Mesenchymal stem cell (in vitro differentiated cells and primary cell): ENCODE measurements at regions not wholly inside any gene's neighbourhood (a gene's known extent, or its start where the extent isn't known, plus 50 kb on each side); places are given as distances from the start of the nearest gene placed in this dataset.

ENCODE experiments used
- DNase-seq: peaks from one replicate; pipeline ENCODE4 v3.0.0-alpha.2; 2013
- H2AFZ ChIP-seq: one replicate; pipeline ENCODE4 v1.6.1; 2013; ENCODE audit warnings: low read depth, mild to moderate bottlenecking, control low read depth, inconsistent platforms, low read length, moderate library complexity
- H2AK5ac ChIP-seq: 2 replicates; pipeline ENCODE4 v1.6.1; 2013; ENCODE audit warnings: low read length, moderate library complexity, mild to moderate bottlenecking, inconsistent platforms; ENCODE audit not compliant: severe bottlenecking
- H2BK120ac ChIP-seq: one replicate; pipeline ENCODE4 v1.6.1; 2013; ENCODE audit warnings: low read depth, mild to moderate bottlenecking, inconsistent platforms, low read length, moderate library complexity
- H2BK12ac ChIP-seq, 2 experiments: one replicate each; pipeline ENCODE4 v1.6.1; 2013; ENCODE audit warnings: inconsistent platforms in 2 of 2, low read length in 2 of 2, mild to moderate bottlenecking in 2 of 2, moderate library complexity in 2 of 2, control low read depth in 1 of 2
- H2BK15ac ChIP-seq: one replicate; pipeline ENCODE4 v1.6.1; 2013; ENCODE audit warnings: mild to moderate bottlenecking, low read depth, inconsistent platforms; ENCODE audit not compliant: poor library complexity, severe bottlenecking
- H2BK5ac ChIP-seq: 2 replicates; pipeline ENCODE4 v1.6.1; 2013; ENCODE audit warnings: low read depth, mild to moderate bottlenecking, low read length, control low read depth, inconsistent platforms; ENCODE audit not compliant: poor library complexity, severe bottlenecking
- H3K14ac ChIP-seq, 2 experiments: one replicate each; pipeline ENCODE4 v1.6.1; 2013; ENCODE audit warnings: inconsistent platforms in 2 of 2, low read length in 2 of 2, control low read depth in 1 of 2, mild to moderate bottlenecking in 1 of 2, moderate library complexity in 1 of 2
- H3K18ac ChIP-seq, 2 experiments: one replicate each; pipeline ENCODE4 v1.6.1; 2013; ENCODE audit warnings: inconsistent platforms in 2 of 2, low read length in 2 of 2, control low read depth in 1 of 2, low read depth in 1 of 2, mild to moderate bottlenecking in 1 of 2
- H3K23ac ChIP-seq, 2 experiments: one replicate each; pipeline ENCODE4 v1.6.1; 2013; ENCODE audit warnings: inconsistent platforms in 2 of 2, low read length in 2 of 2, mild to moderate bottlenecking in 2 of 2, moderate library complexity in 2 of 2, control low read depth in 1 of 2
- H3K27ac ChIP-seq: 2 replicates; pipeline ENCODE4 v1.5.1; 2013; ENCODE audit warnings: mild to moderate bottlenecking, moderate library complexity, low read length, control low read depth, inconsistent platforms; ENCODE audit not compliant: poor library complexity, severe bottlenecking
- H3K27me3 ChIP-seq, 2 experiments: 2 replicates each; pipeline versions ENCODE4 v1.6.1 to v1.7.0; 2013; ENCODE audit warnings: low read length in 2 of 2, mild to moderate bottlenecking in 2 of 2, moderate library complexity in 2 of 2, control low read depth in 1 of 2, inconsistent platforms in 1 of 2; ENCODE audit not compliant: control insufficient read depth in 1 of 2, insufficient read depth in 1 of 2
- H3K36me3 ChIP-seq, 2 experiments: 2 replicates each; pipeline versions ENCODE4 v1.6.1 to v1.7.0; 2013; ENCODE audit warnings: low read length in 2 of 2, control low read depth in 1 of 2, inconsistent platforms in 1 of 2, low read depth in 1 of 2, mild to moderate bottlenecking in 1 of 2; ENCODE audit not compliant: insufficient read depth in 2 of 2, control insufficient read depth in 1 of 2
- H3K4ac ChIP-seq, 2 experiments: one replicate each; pipeline ENCODE4 v1.6.1; 2013; ENCODE audit warnings: inconsistent platforms in 2 of 2, low read length in 2 of 2, mild to moderate bottlenecking in 2 of 2, moderate library complexity in 2 of 2, control low read depth in 1 of 2, low read depth in 1 of 2
- H3K4me1 ChIP-seq: 2 replicates; pipeline ENCODE4 v1.6.1; 2013; ENCODE audit warnings: low read depth, low read length, control low read depth; ENCODE audit not compliant: control insufficient read depth, insufficient read depth
- H3K4me2 ChIP-seq: 2 replicates; pipeline ENCODE4 v1.6.1; 2013; ENCODE audit warnings: low read length, mild to moderate bottlenecking, inconsistent platforms; ENCODE audit not compliant: poor library complexity, severe bottlenecking
- H3K4me3 ChIP-seq, 2 experiments: 2 replicates each; pipeline versions ENCODE4 v1.5.1 to v1.7.0; 2013; ENCODE audit warnings: low read length in 2 of 2, mild to moderate bottlenecking in 2 of 2, control low read depth in 1 of 2, low read depth in 1 of 2; ENCODE audit not compliant: insufficient read depth in 1 of 2
- H3K79me1 ChIP-seq: replicated peaks from 2 replicates; pipeline ENCODE4 v1.6.1; 2013; ENCODE audit warnings: mild to moderate bottlenecking, control low read depth, low read length, inconsistent platforms; ENCODE audit not compliant: poor library complexity, severe bottlenecking
- H3K9ac ChIP-seq: 2 replicates; pipeline ENCODE4 v1.7.0; 2013; ENCODE audit warnings: mild to moderate bottlenecking, low read length, moderate library complexity
- H3K9me3 ChIP-seq: 2 replicates; pipeline ENCODE4 v1.7.0; 2013; ENCODE audit warnings: mild to moderate bottlenecking, low read length; ENCODE audit not compliant: control insufficient read depth
- H4K8ac ChIP-seq: one replicate; pipeline ENCODE4 v1.6.1; 2013; ENCODE audit warnings: inconsistent platforms, mild to moderate bottlenecking, low read length, moderate library complexity
- H4K91ac ChIP-seq: one replicate; pipeline ENCODE4 v1.6.1; 2013; ENCODE audit warnings: mild to moderate bottlenecking, low read length, inconsistent platforms
- WGBS: methylation state at CpG from one replicate; pipeline ENCODE4 v1.1.7; 2013; ENCODE audit warnings: mixed read lengths; 5-methylcytosine and 5-hydroxymethylcytosine counted together

- Histone ChIP-seq H3K27ac (no peak overlapping the region), H3K36me3 (no peaks in the 10 kb centered on the region), H3K4ac (no peak overlapping the region), H3K4me2 (no peak overlapping the region), H3K18ac (no peak overlapping the region), H2BK120ac (no peak overlapping the region), H2AFZ (no peak overlapping the region), H2BK12ac (no peak overlapping the region), H3K9ac (no peak overlapping the region), H3K23ac (no peak overlapping the region), H4K91ac (no peak overlapping the region), H3K27me3 (no peaks in the 10 kb centered on the region), H4K8ac (no peak overlapping the region), H3K4me1 (peaks cover 3% of the 10 kb centered on the region), H3K79me1 (no peaks in the 10 kb centered on the region), H3K4me3 (no peak overlapping the region), H3K14ac (no peak overlapping the region), H2BK5ac (no peak overlapping the region), H2AK5ac (no peak overlapping the region), H2BK15ac (no peak overlapping the region), H3K9me3 (no peaks in the 10 kb centered on the region)
- DNase-seq, result peak; percentile 65
- WGBS, result 88% methylated on average over 2 of the region's 2 CpGs
These were observed 300.2 kb downstream of the NEBL start for GRCh38 chr10:20596911-20597310.

GRCh38 chr10:20596065-20596755, 300.9 kb downstream of the NEBL start:
- Histone ChIP-seq H3K4me3 (no peak overlapping the region), H3K4ac (no peak overlapping the region), H2AFZ (no peak overlapping the region), H3K4me2 (no peak overlapping the region), H2BK5ac (no peak overlapping the region), H2BK12ac (no peak overlapping the region), H2BK15ac (no peak overlapping the region), H3K27me3 (no peaks in the 10 kb centered on the region), H3K9me3 (no peaks in the 10 kb centered on the region), H3K23ac (no peak overlapping the region), H4K91ac (no peak overlapping the region), H4K8ac (no peak overlapping the region), H3K9ac (no peak overlapping the region), H2AK5ac (no peak overlapping the region), H3K18ac (no peak overlapping the region), H3K4me1 (peaks cover 3% of the 10 kb centered on the region), H3K14ac (no peak overlapping the region), H3K79me1 (no peaks in the 10 kb centered on the region), H2BK120ac (no peak overlapping the region), H3K27ac (no peak overlapping the region), H3K36me3 (no peaks in the 10 kb centered on the region)
- WGBS, result no CpG with 5 or more reads among the region's 1 CpG
- peak; percentile 41 for DNase-seq

- no peaks in the 10 kb centered on the region for H3K79me1 ChIP-seq
- no peak overlapping the region for H2BK120ac ChIP-seq
- H3K36me3 ChIP-seq, result no peaks in the 10 kb centered on the region
- H3K4ac ChIP-seq, result peak overlapping the region in 1 of 2 experiments; percentile 43
- H3K27me3 ChIP-seq, result no peaks in the 10 kb centered on the region
- peak overlapping the region; percentile 86 for H4K91ac ChIP-seq
- H3K27ac ChIP-seq, result no peak overlapping the region
- H3K14ac ChIP-seq, result peak overlapping the region in 1 of 2 experiments; percentile 62
- H2AK5ac ChIP-seq, result no peak overlapping the region
- H2BK5ac ChIP-seq, result no peak overlapping the region
- no peak for DNase-seq
- H2AFZ ChIP-seq, result no peak overlapping the region
- H2BK15ac ChIP-seq, result no peak overlapping the region
- H3K18ac ChIP-seq, result peak overlapping the region in 1 of 2 experiments; percentile 42
- H3K4me1 ChIP-seq, result peaks cover 3% of the 10 kb centered on the region
- no peaks in the 10 kb centered on the region for H3K9me3 ChIP-seq
- H3K23ac ChIP-seq, result no peak overlapping the region
- H4K8ac ChIP-seq, result no peak overlapping the region
- peak overlapping the region in 1 of 2 experiments; percentile 45 for H2BK12ac ChIP-seq
- 87% methylated on average over 3 of the region's 3 CpGs for WGBS
- H3K4me2 ChIP-seq, result no peak overlapping the region
- H3K9ac ChIP-seq, result no peak overlapping the region
- H3K4me3 ChIP-seq, result peak overlapping the region in 1 of 2 experiments; percentile 34
These were observed 303.5 kb downstream of the NEBL start for GRCh38 chr10:20593649-20594048.

- peaks cover 40% of the 10 kb centered on the region for H3K9me3 ChIP-seq
- no peak overlapping the region for H2BK12ac ChIP-seq
- H3K79me1 ChIP-seq, result no peaks in the 10 kb centered on the region
- no peak overlapping the region for H3K4ac ChIP-seq
- no peak overlapping the region for H3K9ac ChIP-seq
- H3K4me1 ChIP-seq, result no peaks in the 10 kb centered on the region
- H2BK15ac ChIP-seq, result no peak overlapping the region
- H3K4me3 ChIP-seq, result no peak overlapping the region
- H4K8ac ChIP-seq, result no peak overlapping the region
- H3K27me3 ChIP-seq, result no peaks in the 10 kb centered on the region
- no peaks in the 10 kb centered on the region for H3K36me3 ChIP-seq
- no peak for DNase-seq
- H2BK5ac ChIP-seq, result no peak overlapping the region
- no peak overlapping the region for H3K14ac ChIP-seq
- H4K91ac ChIP-seq, result no peak overlapping the region
- no peak overlapping the region for H2AFZ ChIP-seq
- no peak overlapping the region for H2BK120ac ChIP-seq
- H2AK5ac ChIP-seq, result no peak overlapping the region
- H3K27ac ChIP-seq, result no peak overlapping the region
- H3K23ac ChIP-seq, result no peak overlapping the region
- no peak overlapping the region for H3K18ac ChIP-seq
- 96% methylated on average over 1 of the region's 1 CpG for WGBS
- H3K4me2 ChIP-seq, result no peak overlapping the region
These were observed 315.1 kb downstream of the NEBL start for GRCh38 chr10:20582041-20582440.
